ENCODE measurements at regions not wholly inside any gene's neighbourhood (a gene's known extent, or its start where the extent isn't known, plus 50 kb on each side); places are given as distances from the start of the nearest gene placed in this dataset.

GRCh38 chr11:92720385-92720784 is 249.1 kb upstream of the MTNR1B start:
- POLR2A ChIA-PET (ENCODE audit: partially characterized antibody), result no interaction called here

More at GRCh38 chr11:92720385-92720784, 249.1 kb upstream of the MTNR1B start:
- Histone ChIP-seq H3K56ac (replicated peaks; ENCODE audit: insufficient read length, low read depth, low read length) (no peak overlapping the region), H3K23ac (ENCODE audit: insufficient read length) (no peak overlapping the region), H3K79me2 (ENCODE audit: control insufficient read depth in 1 of 2, insufficient read depth in 2 of 2, low read length in 2 of 2) (no peaks in the 10 kb centered on the region), H3K4ac (replicated peaks; ENCODE audit: insufficient read length, low read depth, low read length) (no peak overlapping the region), H2BK20ac (ENCODE audit: low read length) (no peak overlapping the region), H3K14ac (ENCODE audit: insufficient read length) (no peak overlapping the region), H4K5ac (ENCODE audit: insufficient read length, low read depth, low read length) (no peak overlapping the region), H3K4me1 (replicated peaks in 1 of 4; ENCODE audit: control insufficient read depth in 3 of 4, insufficient read depth in 4 of 4, low read length in 3 of 4) (no peaks in the 10 kb centered on the region), H2BK15ac (ENCODE audit: low read length) (no peak overlapping the region), H4K8ac (ENCODE audit: extremely low read depth, insufficient read depth, low read length) (no peak overlapping the region), H3K23me2 (ENCODE audit: low read depth, low read length) (no peaks in the 10 kb centered on the region), H4K91ac (replicated peaks; ENCODE audit: insufficient read length, low read length) (no peak overlapping the region), H2AFZ (ENCODE audit: low read length) (no peak overlapping the region), H3K9ac (replicated peaks in 1 of 4; ENCODE audit: extremely low read depth in 1 of 4, low read depth in 3 of 4, low read length in 3 of 4) (no peak overlapping the region), H2AK5ac (ENCODE audit: low read depth, low read length) (no peak overlapping the region), H3K4me2 (ENCODE audit: insufficient read depth in 1 of 2, low read depth in 2 of 2, low read length in 2 of 2) (no peak overlapping the region), H2BK12ac (ENCODE audit: low read depth, low read length) (no peak overlapping the region), H3K79me1 (ENCODE audit: low read depth, low read length) (no peaks in the 10 kb centered on the region), H2BK5ac (ENCODE audit: low read depth, low read length) (no peak overlapping the region), H3K18ac (ENCODE audit: extremely low read depth, low read length) (no peak overlapping the region), H3K27me3 (replicated peaks in 1 of 4; ENCODE audit: control insufficient read depth in 3 of 4, extremely low read depth in 1 of 4, insufficient read depth in 3 of 4, low read length in 3 of 4) (no peaks in the 10 kb centered on the region), H3K9me3 (ENCODE audit: insufficient read depth in 2 of 2, low read depth in 1 of 2, low read length in 1 of 2) (no peaks in the 10 kb centered on the region), H3K4me3 (ENCODE audit: extremely low read depth in 1 of 4, insufficient read depth in 2 of 4, low read depth in 3 of 4, low read length in 4 of 4) (no peak overlapping the region), H3K36me3 (ENCODE audit: control insufficient read depth in 2 of 4, insufficient read depth in 4 of 4, low read length in 3 of 4) (no peaks in the 10 kb centered on the region), H4K20me1 (replicated peaks in 1 of 2; ENCODE audit: control insufficient read depth in 1 of 2, insufficient read depth in 2 of 2, low read length in 2 of 2) (no peaks in the 10 kb centered on the region), H3K27ac (ENCODE audit: low read depth, low read length) (no peak overlapping the region), H2BK120ac (replicated peaks; ENCODE audit: low read depth, low read length) (no peak overlapping the region)
- 72% methylated on average over 3 of the region's 3 CpGs; no CpG with 5 or more reads in 1 of the 2 experiments for WGBS, 2 experiments (ENCODE audit: extremely low coverage in 1 of 2, insufficient coverage in 1 of 2, insufficient read length in 1 of 2, insufficient replicate concordance in 2 of 2, low coverage in 1 of 2, low lambda C conversion rate in 2 of 2, missing lambda C conversion rate in 1 of 2)
- CTCF ChIA-PET (ENCODE audit: partially characterized antibody), result no interaction called here
- FAIRE-seq (no peak), DNase-seq (ENCODE audit: low read depth in 1 of 2, low spot score in 2 of 2) (no peak)
- TF ChIP-seq NANOG (IDR thresholded peaks at IDR 0.05; ENCODE audit: insufficient read depth, low read depth, low read length, poor library complexity, severe bottlenecking), result no peak
- TF ChIP-seq TAF7 (optimal IDR thresholded peaks at IDR 0.05; ENCODE audit: borderline replicate concordance, low read depth, low read length), result no peak
- no peak for TF ChIP-seq CTBP2 (IDR thresholded peaks at IDR 0.05; ENCODE audit: borderline replicate concordance, insufficient read depth, insufficient read length, low read length)
- TF ChIP-seq SAP30 (IDR thresholded peaks at IDR 0.05; ENCODE audit: insufficient read depth, insufficient replicate concordance, low read length), result no peak
- no peak for TF ChIP-seq TAF1 (IDR thresholded peaks at IDR 0.05; ENCODE audit: low read depth, low read length)
- no peak for TF ChIP-seq CTCF (IDR thresholded peaks at IDR 0.05; ENCODE audit: control extremely low read depth in 1 of 3, insufficient read depth in 1 of 3, low read depth in 1 of 3, low read length in 3 of 3)
- no peak for TF ChIP-seq JUN (IDR thresholded peaks at IDR 0.05; ENCODE audit: low read depth, low read length)
- no peak for TF ChIP-seq SRF (IDR thresholded peaks at IDR 0.05; ENCODE audit: low read depth, low read length)
- no peak for TF ChIP-seq RFX5 (IDR thresholded peaks at IDR 0.05; ENCODE audit: borderline replicate concordance, low read depth, low read length)
- TF ChIP-seq BACH1 (IDR thresholded peaks at IDR 0.05; ENCODE audit: low read length), result no peak
- TF ChIP-seq YY1 (IDR thresholded peaks at IDR 0.05; ENCODE audit: low read depth, low read length), result no peak
- TF ChIP-seq RAD21 (IDR thresholded peaks at IDR 0.05 in 1 of 2, conservative IDR thresholded peaks at IDR 0.05 in 1 of 2; ENCODE audit: low read depth in 2 of 2, low read length in 2 of 2), result no peak
